Kidney (tissue), 13 donors: ENCODE measurements at regions not wholly inside any gene's neighbourhood (a gene's known extent, or its start where the extent isn't known, plus 50 kb on each side); places are given as distances from the start of the nearest gene placed in this dataset.
A peak's percentile ranks its signal among the peaks of the same experiment; 100 is the strongest.

Experiments used
- DNase-seq, 5 donors: peaks; one replicate each; pipeline ENCODE4 v3.0.0-alpha.2; 2013 to 2020
- FAIRE-seq: peaks from 2 replicates; lab custom pipeline; 2012; peaks lifted over from hg19 to GRCh38; lab: Jason Lieb, UNC
- H3K27ac ChIP-seq, 2 donors: one replicate each; pipeline ENCODE4 v1.7.0; 2013; ENCODE audit warnings: low read depth in 2 of 2, low read length in 2 of 2, inconsistent platforms in 1 of 2
- H3K27me3 ChIP-seq: one replicate; pipeline ENCODE4 v1.7.1; 2013; ENCODE audit warnings: low read length, inconsistent platforms; ENCODE audit not compliant: control insufficient read depth, insufficient read depth
- H3K36me3 ChIP-seq, 3 donors: one replicate each; pipeline versions ENCODE4 v1.7.0 to v1.7.1; 2013; ENCODE audit warnings: low read length in 3 of 3, control low read depth in 1 of 3, inconsistent platforms in 1 of 3; ENCODE audit not compliant: insufficient read depth in 3 of 3, control insufficient read depth in 2 of 3
- H3K4me1 ChIP-seq, 3 donors: one replicate each; pipeline versions ENCODE4 v1.7.0 to v1.7.1; 2013; ENCODE audit warnings: low read length in 3 of 3, inconsistent platforms in 1 of 3, low read depth in 1 of 3; ENCODE audit not compliant: control insufficient read depth in 2 of 3, insufficient read depth in 2 of 3
- H3K4me3 ChIP-seq, 3 donors: one replicate each; pipeline versions ENCODE4 v1.7.0 to v1.8.1; 2013; ENCODE audit warnings: low read length in 3 of 3, control low read depth in 1 of 3, inconsistent platforms in 1 of 3
- H3K9ac ChIP-seq, 3 donors: one replicate each; pipeline versions ENCODE4 v1.7.0 to v1.7.1; 2013; ENCODE audit warnings: low read length in 3 of 3, control low read depth in 1 of 3, inconsistent platforms in 1 of 3
- H3K9me3 ChIP-seq, 3 donors: one replicate each; pipeline versions ENCODE4 v1.7.0 to v1.7.1; 2013; ENCODE audit warnings: low read length in 3 of 3, control low read depth in 1 of 3, inconsistent platforms in 1 of 3; ENCODE audit not compliant: control insufficient read depth in 2 of 3, insufficient read depth in 1 of 3
- intact Hi-C: fragments of 100-400 bp; cut with DNase I; formaldehyde crosslinking; loops from one replicate; pipeline ENCODE4 v1.11.1; 2022
- TF ChIP-seq, protein P1 (sequence below): IDR thresholded peaks from 3 replicates; pipeline ENCODE4 v1.5.1; 2012; ENCODE audit warnings: mild to moderate bottlenecking, moderate library complexity, borderline replicate concordance; ENCODE audit not compliant: insufficient read depth; ENCODE audit errors: extremely low read depth
- donor health status: control.
- donor health status: control.
- donor health status: control.
- donor health status: control.
- donor health status: control.
- donor health status: DM: yes; HTN: yes; CAD: no.
- donor health status: Normal renal cell carcinoma (clear cell type).

DNA sequence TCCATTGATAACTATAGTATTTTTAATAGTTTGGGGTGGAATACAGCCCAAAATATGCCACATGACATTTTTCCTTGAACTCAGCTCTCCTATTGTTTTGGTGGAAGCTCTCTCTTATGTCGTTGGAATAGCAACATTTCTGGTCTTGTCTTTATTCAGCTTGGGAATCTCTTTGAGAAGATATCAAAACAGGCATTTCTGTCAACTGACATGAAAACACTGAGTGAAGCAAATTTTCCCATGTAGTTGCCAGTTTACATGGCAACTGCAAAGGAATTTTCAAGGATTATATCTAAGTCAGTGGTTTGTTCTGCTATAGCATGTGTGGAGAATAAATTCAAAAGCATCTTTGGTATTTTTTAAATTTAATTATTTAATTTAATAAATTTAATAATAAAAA lies 863.5 kb upstream of the CDH8 start:
- DNase-seq, result no peak
- no peaks in the 10 kb centered on the region for H3K36me3 ChIP-seq
- intact Hi-C loops, result no loop called here
- H3K9ac ChIP-seq, result no peak overlapping the region
- H3K4me3 ChIP-seq, result no peak overlapping the region
- FAIRE-seq, result no peak
- no peak overlapping the region for H3K27ac ChIP-seq
- no peaks in the 10 kb centered on the region for H3K4me1 ChIP-seq
- H3K9me3 ChIP-seq, result no peaks in the 10 kb centered on the region
- no peaks in the 10 kb centered on the region for H3K27me3 ChIP-seq
- TF ChIP-seq, protein P1, sequence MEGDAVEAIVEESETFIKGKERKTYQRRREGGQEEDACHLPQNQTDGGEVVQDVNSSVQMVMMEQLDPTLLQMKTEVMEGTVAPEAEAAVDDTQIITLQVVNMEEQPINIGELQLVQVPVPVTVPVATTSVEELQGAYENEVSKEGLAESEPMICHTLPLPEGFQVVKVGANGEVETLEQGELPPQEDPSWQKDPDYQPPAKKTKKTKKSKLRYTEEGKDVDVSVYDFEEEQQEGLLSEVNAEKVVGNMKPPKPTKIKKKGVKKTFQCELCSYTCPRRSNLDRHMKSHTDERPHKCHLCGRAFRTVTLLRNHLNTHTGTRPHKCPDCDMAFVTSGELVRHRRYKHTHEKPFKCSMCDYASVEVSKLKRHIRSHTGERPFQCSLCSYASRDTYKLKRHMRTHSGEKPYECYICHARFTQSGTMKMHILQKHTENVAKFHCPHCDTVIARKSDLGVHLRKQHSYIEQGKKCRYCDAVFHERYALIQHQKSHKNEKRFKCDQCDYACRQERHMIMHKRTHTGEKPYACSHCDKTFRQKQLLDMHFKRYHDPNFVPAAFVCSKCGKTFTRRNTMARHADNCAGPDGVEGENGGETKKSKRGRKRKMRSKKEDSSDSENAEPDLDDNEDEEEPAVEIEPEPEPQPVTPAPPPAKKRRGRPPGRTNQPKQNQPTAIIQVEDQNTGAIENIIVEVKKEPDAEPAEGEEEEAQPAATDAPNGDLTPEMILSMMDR, result no peak

DNA sequence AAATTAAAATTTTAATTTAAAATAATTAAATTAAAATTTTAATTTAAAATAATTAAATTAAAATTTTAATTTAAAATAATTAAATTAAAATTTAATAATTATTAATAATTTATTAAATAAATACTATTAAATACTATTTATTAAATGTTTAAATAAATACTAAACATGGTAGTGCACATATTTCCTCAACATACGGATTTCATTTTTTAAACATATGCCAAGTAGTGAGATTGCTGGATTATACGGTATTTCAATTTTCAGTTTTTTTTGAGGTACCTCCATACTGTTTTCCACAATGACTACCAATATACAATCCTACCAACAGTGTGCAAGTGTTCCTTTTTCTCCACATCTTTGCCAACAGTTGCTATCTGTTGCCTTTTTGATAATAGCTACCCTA lies 852.9 kb upstream of the CDH8 start:
- H3K4me1 ChIP-seq, result no peaks in the 10 kb centered on the region
- no peak overlapping the region for H3K27ac ChIP-seq
- DNase-seq, result peak in 1 of 5 donors; percentile 7
- peaks cover 0 to 7% (median 0%) of the 10 kb centered on the region in 3 donors for H3K9me3 ChIP-seq
- TF ChIP-seq, protein P1, result no peak
- FAIRE-seq, result no peak
- no peak overlapping the region for H3K9ac ChIP-seq
- intact Hi-C loops, result no loop called here
- no peaks in the 10 kb centered on the region for H3K27me3 ChIP-seq
- no peak overlapping the region for H3K4me3 ChIP-seq
- no peaks in the 10 kb centered on the region for H3K36me3 ChIP-seq

DNA sequence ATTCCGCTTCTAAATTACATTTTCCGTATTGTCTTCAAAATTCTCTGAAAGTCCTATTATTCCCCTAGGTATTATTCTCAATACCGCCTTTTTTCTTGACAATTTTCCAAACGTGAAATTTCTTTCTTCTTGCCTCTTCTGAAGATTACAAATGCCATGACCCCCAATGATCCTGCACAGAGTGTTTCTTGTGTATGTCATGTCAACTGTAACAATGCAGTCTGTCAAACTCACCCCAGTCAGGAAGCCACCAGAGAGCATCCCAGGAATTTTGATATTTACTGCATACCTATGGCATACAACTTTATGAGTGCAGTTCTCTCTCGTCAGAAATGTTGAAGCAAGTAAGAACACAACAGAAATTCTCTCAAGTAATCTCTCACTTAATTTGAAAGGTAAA lies 847.3 kb upstream of the CDH8 start:
- TF ChIP-seq, protein P1, result no peak
- H3K4me1 ChIP-seq, result no peaks in the 10 kb centered on the region
- H3K9me3 ChIP-seq, result no peaks in the 10 kb centered on the region
- H3K36me3 ChIP-seq, result no peaks in the 10 kb centered on the region
- H3K4me3 ChIP-seq, result no peak overlapping the region
- H3K27ac ChIP-seq, result no peak overlapping the region
- intact Hi-C loops, result no loop called here
- H3K27me3 ChIP-seq, result no peaks in the 10 kb centered on the region
- no peak for FAIRE-seq
- H3K9ac ChIP-seq, result no peak overlapping the region
- no peak for DNase-seq

- TF ChIP-seq, protein P1, result no peak
- Histone ChIP-seq H3K27ac (no peak overlapping the region), H3K4me1 (no peaks in the 10 kb centered on the region), H3K9ac (no peak overlapping the region), H3K4me3 (no peak overlapping the region), H3K9me3 (no peaks in the 10 kb centered on the region), H3K36me3 (no peaks in the 10 kb centered on the region), H3K27me3 (no peaks in the 10 kb centered on the region)
- intact Hi-C loops, result no loop called here
- no peak for DNase-seq
- FAIRE-seq, result no peak
Observed at GRCh38 chr16:62882552-62883221, 846.4 kb upstream of the CDH8 start.
